Peyer's patch (tissue), 4 donors: ENCODE measurements at regions not wholly inside any gene's neighbourhood (a gene's known extent, or its start where the extent isn't known, plus 50 kb on each side); places are given as distances from the start of the nearest gene placed in this dataset.

Experiments
- CTCF ChIP-seq, 6 experiments: fragments of 450-650 bp in 4 of 6; fragments of 200-600 bp in 2 of 6; sonication (generic) in 1 of 6; IDR thresholded peaks; one replicate each; pipeline ENCODE4 v1.5.1; 2017 to 2019; ENCODE audit warnings: antibody characterized with exemption in 6 of 6, mild to moderate bottlenecking in 3 of 6, moderate library complexity in 1 of 6
- POLR2A ChIP-seq, 2 donors: fragments of 450-650 bp; IDR thresholded peaks; one replicate each; pipeline ENCODE4 v1.5.1; 2017; ENCODE audit warnings: antibody characterized with exemption in 2 of 2, mild to moderate bottlenecking in 2 of 2, moderate library complexity in 2 of 2

DNA sequence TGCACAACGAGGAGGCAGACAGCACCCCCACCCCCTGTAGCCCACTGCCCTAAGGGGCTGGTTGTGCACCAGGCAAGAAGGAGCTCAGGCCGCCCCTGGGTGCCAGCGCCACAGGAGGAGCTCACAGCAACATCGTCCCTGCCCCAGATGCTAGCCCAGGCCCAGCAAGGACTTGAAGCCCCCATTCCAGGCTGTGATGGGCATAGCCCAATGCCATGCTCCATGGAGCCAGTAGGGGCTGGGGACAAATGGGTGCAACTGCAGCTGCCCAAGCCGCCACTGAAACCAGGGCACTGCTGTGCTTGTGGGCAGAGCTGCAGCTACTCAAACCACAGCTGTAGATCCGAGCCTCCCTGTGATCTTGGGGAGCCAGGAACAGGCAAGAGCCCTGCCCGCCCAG is 241.3 kb upstream of the GIMD1 start:
- no peak for TF ChIP-seq CTCF (IDR thresholded peaks at IDR 0.05)
- no peak for TF ChIP-seq POLR2A (IDR thresholded peaks at IDR 0.05)
